HG02981 (cell line): ENCODE measurements at regions not wholly inside any gene's neighbourhood (a gene's known extent, or its start where the extent isn't known, plus 50 kb on each side); places are given as distances from the start of the nearest gene placed in this dataset.

Experiments
- ATAC-seq: cut with Tn5 transposase; IDR thresholded peaks from one replicate; pipeline ENCODE4 v1.9.1; 2021; ENCODE audit warnings: mild to moderate bottlenecking, moderate library complexity; ENCODE audit not compliant: unreplicated experiment

DNA sequence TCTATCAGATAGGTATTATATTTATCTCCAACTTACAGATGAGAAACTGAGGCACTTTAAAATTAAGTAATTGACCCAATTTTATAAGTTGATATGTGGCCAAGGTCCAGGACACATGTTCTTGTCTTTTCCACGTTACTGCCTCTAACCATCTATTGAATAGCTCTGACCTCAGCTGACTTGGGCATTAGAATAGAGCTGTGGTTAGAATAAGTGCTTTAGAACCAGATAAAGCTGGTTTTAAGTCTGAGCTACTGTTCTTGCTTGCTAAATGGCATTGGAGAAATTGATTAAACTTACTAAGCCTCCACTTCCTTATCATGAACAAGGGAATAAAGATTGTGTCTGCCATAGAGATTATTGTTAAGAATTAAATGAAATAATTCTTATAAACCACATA, 147.8 kb upstream of the DTNBP1 start:
- ATAC-seq: no peak

DNA sequence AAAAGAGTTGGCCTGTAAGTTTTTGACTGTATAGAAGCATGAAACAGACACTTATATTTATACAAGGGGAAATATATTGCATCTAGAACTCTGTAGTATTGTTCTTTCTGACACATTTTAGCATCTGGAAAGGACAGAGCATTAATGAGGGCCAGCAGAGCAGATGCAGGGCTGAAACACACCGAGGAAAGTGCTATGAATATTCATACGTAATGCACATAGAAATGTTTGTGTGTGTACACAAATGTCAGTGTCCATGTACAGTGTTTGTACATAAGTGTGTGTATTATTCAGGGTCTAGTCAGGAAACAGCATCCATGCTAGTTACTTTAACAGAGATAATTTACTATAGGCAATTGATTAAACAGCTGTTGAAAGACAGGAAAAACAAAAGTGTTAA, 146.5 kb upstream of the DTNBP1 start:
- no peak for ATAC-seq

DNA sequence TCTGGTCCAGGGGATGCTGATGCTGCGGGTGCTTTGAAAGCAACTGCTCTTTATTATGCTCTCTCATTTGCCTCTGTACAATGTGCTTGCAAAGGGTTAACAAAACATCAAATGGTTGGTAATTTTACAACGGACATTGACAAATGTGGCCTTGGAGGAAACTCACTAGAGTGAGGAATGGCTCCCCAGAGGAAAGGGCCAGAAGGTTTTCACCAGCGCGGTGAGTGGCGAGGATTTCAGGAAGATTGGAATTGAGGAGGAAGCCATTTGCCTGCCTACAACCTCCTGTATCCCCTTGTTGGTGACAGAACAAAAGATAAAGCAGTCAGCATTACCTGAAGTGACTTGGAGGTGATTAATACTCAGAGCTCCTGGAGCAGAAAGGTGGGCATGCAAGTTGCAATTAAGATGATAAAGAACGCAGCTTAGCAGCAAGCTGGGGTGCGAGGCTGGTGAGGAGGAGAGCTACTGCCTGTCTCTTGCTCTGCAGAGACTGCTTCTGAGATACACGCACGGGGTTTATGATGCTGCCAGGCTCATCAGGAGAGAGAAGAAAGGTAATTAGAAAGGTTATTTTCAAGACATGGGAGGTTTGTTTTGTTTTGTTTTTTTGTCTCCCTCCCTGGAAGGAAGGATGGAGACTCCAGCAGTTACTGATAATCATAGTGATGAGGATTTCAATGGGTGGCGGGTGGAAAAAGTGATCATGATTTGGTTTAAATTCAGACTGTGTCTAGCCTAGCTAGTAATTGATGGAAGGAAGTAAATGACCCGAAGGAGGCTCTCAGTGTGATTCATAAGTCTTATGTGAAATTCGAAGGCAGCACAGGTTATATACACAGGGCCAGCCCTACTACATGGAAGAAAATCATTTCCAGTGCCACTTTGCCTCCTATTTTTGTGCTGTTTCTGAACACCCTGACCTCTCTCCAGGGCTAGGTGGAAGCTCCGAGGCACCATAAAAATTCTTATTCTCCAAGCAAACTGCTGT, 141.6 kb upstream of the DTNBP1 start:
- no peak for ATAC-seq

DNA sequence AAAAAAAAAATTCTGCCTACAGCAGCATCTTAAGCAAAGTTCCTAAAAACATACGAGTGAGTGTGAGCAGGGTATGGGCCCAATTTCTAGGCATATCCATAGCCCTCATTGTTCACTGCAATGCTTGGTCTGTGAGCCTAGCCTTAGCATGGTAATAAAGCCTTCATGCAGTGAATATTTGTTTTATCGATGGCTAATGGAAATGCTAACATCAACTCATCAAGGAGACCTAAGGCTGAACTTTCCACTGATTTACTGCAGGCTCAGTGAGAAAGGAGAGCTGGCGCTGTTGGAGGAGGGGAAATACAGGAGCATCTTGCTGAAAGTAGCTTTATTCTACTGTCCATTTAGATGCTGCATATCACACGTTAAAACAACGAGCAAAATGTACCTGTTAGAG, 139.6 kb upstream of the DTNBP1 start:
- ATAC-seq: no peak

DNA sequence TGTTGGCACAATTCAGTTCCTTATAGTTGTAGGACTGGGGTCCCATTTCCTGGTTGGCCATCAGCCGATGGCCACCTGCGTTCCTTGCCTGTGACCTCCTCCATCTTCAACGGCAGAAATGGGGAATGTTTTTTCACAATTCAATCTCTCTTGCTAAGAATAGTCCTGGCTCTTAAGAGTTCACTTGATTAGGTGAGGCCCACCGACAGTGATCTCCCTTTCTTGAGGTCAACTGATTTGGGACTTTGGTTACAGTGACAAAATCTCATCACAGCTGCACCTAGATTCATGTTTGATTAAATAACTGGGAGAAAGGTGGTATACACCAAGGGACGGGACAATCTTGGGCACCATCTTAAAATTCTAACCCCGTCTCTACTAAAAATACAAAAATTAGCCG, 139.1 kb upstream of the DTNBP1 start:
- no peak for ATAC-seq

DNA sequence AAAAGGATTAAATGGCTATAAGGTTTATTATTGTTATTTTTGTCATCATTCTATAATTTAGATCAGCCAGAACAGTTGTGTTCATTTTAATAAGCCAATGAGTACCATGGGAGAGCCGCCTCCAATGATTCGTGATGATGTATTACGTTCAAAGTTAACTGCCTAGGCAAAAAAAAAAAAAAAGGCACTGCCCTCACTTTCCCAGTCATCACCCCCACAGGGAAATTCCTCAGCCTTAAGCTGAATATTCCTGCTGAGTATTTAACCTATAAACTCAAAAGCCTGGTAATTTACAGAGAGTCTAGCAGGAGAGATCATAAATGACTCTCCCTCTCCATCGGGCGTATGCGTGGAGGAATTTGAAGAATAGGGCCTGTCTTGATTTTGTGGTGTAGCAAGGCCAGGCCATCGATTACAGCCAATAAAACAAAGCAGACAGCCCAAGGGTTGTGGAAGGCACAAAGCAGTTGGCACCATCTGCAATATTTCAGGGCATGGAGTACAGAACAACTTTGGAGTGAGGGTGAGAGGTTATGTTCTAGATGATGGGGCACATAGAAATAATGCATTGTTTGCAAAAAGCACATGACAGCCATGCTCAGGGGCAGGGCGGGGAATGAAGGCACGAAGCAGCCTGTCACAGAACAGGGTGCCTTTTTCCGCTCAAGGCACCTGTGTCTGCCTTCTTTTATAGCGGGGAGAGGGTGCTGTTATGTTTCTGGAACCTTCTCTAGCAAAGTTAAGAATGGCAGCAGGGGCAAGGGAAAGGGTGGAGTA, 138.2 kb upstream of the DTNBP1 start:
- no peak for ATAC-seq

DNA sequence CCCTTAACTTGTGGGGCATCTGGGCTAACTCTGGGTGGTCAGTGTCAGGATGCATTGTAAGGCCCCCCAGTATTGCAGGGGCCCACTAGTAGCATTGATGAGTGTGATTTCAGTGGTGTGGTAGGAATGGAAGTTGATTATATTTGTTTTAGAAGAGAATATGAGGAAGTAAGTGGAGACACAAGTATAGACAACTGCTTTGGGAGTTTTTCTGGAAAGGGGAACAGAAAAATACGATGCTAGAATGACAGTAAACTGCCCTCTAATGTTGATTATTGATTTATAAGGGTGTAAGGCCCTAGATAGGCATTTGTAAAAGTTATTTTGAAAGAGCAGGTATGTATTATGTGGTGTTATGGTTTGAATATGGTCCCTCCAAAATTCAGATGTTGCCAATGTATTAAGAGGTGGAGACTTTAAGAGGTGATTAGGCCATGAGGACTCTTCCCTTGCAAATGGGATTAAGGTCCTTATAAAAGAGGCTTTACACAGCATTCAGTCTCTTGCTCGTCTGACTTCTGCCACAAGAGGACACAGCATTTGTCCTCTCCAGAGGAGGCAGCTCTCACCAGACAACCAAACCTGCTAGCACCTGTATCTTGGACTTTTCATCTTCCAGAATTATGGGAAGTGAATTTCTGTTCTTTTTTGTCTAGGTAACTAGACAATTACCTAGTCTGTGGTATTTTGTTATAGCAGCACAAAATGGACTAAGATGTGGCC, 135.9 kb upstream of the DTNBP1 start:
- no peak for ATAC-seq

DNA sequence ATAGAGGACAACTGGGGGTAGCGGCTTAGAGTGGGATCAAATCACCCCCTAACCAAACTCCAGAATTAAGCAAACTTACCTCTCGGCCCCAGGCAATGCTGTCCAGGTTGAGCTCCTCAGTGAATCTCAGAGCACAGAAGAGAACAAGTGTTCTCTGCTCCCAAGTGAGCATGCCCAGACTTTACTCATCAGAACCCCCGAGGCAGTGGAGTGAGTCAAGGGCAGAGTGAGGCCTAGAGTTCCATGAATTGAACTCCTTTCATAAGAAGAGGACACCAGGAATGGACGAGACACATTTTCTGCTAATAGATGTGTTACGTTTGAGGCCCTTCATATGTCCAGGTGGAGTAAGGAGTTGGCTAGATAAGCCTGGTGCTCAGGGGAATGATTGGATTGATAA, 134.0 kb upstream of the DTNBP1 start:
- no peak for ATAC-seq

DNA sequence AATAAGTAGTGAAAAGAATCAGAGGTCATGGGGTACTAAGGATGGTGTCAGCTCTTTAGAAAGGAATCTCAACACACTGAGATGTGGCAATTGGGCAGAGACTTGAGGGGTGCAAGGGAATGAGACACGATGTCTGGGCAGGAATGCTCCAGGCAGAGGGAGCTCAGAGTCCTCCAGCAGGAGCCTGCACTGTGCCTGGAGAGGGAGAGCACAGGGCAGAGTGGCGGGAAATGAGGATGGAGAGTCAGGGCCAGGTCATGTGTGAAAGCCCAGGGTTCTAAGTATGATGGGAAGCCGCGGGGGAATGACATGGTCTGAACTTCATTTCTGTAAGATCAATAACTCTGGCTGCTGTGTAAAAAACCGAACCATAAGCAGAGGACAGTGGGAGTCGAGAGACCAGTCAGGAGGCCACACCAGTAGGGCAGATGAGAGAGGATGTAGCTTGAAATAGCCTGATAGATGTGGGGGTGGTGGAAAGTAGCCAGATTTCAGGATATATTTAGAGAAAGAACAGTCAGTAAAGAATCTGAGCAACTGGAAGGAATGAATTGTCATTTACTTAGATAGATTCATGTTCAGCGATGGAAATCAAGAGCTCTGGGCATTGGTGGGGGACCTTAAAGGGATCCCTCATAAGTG, 133.4 kb upstream of the DTNBP1 start:
- ATAC-seq: no peak

DNA sequence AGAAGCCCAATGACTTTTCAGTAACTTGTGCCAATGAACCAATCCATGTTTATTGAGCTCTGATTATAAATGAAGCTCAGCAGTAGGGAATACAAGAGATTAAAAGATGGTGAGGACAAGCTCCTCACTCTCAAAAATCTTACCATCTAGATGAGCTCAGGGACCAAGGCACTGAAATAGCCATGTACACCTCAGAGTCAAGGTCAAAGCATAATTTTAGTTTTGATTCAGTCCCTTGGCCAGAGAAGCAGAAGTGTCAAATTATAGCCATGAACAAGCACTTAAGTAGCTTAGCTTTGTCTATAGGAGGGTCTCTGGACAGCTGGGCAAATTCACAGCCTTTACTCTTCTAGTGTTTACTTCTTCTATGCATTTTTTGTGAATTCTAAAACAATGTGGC, 131.0 kb upstream of the DTNBP1 start:
- ATAC-seq: no peak

DNA sequence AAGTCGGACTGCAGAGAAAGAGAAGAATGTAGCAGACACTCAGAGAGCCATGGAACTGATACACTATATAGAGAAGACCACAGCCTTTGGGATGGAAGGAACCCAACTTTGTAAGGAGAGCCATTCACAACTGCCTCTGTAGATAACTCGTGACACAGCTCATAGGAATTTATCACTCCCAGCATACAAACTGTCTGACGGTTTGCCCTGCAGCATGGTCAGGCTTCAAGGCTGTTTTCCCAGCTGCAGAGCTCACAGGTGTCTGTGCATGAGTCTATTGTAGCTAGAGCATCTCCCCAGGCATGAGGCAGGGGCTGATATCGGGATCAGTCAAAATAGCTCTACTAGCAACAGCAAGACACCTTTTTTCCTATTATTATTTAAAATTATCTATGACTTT, 130.5 kb upstream of the DTNBP1 start:
- no peak for ATAC-seq

DNA sequence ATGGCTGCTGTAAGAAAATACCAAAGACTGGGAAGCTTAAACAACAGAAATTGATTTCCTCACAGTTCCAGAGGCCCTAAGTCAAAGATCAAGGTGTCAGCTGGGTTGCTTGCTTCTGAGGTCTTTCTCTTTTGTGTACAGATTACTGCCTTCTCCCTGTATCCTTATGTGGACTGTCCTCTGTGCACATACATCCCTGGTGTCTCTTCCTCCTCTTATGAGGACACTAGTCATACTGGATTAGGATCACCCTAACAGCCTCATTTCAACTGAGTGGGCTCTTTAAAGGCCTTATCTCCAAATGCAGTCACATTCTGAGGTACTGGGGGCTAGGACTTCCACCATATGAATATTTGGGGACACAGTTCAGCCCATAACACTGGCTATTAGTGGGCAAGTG, 130.0 kb upstream of the DTNBP1 start:
- ATAC-seq: no peak

DNA sequence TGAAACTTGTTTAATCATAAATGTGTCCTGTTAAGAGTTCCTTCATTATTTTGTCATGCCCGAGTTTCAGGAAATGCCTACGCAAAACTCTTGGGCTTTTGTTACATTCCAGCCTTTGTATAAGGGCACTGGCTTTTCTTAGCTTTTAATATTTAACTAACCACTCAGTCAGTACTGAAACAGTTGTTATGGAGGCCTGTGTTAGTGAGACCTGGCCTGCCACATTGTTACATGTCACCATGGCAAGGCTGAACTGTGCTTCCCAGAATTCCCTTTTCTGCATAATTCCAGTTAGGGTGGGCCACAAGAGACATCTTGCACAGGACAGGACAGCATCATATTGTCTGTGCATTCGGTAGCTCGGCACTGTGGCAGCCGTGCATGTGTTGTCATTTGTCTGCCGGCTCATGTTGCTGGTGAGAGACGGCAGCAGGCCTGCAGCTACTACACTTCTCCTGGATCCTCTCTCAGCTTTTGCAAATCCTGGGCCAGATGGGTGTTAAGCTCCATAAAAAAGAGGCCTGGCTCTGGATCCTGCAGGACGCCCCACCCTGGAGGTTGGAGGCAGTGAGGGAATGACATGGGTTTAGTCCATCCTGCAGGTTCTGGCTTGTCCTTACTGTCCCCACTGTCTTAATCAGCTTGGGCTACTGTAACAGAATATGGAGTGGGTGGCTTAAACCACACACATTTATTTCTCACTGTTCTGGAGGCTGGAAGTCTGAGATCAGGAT, 128.8 kb upstream of the DTNBP1 start:
- no peak for ATAC-seq

DNA sequence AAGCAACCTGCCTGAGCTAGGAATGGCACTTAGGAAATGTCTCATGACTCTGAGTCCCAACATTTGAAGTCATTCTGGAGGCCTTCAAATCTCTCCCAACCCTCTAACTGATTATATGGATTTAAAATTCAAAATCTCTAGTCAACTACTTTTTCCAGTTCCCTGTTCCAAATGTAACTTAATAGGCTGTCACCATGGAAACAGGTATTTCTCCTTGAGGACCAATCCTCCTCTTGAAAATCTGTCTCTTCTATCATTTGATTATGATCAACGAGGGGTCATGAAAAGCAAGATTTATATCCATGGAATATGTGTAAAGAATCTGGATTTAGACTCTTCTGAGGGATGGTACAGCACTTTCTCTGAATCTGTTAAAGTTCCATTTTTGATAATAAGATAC, 127.3 kb upstream of the DTNBP1 start:
- no peak for ATAC-seq

DNA sequence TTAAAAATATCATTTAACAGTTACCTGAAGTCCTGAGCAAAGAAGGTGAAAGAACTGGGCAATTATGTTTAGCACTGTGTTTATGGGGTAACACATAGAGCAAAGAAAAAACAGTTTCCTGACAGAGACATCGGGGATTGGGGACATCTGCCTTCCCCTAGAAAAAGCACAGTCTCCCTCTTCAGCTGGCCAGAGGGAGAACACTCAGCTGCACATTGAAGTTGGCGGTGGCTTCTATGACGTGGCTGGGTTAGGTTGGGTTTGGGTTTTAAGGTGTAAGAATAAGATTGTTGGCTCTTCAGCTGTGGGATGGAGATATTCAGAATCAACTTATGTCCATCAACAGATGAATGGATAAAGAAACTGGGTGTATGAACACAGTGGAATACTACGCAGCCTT, 124.0 kb upstream of the DTNBP1 start:
- ATAC-seq: no peak

DNA sequence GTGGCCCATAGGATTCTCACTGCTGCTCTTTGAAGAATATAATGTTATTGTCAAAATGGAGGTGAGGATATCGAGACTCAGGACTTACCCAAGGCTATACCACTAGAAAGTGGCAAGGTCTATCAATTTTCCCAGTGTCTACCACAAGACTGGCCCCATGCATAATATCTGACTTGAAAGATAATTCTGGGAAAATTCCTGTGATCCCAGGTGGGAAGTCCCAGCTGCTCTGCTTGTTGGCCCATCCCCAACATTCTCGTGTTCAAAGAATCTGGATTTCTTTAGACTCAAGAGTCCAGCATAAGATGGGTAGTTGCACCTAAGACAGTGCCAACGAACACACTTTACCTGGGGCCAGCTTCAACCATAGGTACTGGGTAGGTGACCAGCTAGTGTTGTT, 120.7 kb upstream of the DTNBP1 start:
- no peak for ATAC-seq

DNA sequence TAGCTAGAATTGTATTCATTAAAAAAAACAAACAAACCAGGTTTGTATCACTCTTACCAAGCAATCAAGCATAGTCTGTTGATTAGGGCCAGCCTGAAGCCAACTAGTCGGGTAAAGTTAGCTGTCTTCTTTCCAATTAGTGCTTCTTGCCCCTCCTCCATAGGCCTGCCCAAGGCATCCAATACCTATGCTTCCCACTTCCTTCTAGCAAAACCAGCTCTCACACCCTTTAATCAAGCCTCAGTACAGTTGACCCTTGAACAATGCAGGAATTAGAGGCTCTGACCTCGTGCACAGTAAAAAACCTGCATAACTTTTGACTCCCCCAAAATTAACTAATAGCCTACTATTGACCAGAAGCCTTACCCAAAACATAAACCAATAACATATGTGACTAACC, 119.1 kb upstream of the DTNBP1 start:
- ATAC-seq: no peak

DNA sequence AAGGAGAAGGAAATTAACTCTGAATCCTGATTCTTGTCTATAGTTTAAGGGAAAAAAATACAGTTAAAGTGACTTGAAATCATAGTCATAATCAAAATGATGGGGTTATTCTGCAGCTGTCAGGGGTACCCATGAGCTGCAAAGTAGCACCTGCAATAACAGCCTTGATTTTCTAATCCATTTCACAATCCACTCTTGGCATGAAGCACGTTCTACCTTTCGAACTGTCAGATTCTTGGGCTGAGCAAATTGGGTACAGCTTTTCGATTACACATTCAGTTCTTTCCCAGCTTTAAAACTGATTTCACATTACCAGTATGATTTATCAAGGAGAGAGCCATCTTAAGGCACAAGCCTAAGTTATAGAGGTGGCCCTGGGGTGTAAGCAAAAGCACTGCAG, 118.5 kb upstream of the DTNBP1 start:
- no peak for ATAC-seq

DNA sequence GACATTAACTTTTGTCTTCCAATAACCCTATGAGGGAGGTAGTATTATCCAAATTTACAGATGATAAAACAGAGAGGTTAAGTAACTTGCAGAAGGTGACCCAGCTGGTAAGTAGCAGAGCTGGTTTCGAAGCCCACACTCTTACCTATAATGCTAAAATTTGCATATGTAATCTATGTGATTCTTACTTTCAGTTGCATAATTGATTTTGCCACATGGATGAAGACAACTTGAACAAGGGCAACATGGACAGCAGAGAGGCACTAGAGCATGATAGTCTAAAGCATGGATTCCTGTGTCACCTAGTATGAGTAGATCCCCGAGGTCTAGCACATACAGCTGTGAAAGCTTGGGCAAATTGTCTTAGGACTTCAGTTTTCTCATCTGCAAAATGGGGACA, 117.6 kb upstream of the DTNBP1 start:
- ATAC-seq: no peak

DNA sequence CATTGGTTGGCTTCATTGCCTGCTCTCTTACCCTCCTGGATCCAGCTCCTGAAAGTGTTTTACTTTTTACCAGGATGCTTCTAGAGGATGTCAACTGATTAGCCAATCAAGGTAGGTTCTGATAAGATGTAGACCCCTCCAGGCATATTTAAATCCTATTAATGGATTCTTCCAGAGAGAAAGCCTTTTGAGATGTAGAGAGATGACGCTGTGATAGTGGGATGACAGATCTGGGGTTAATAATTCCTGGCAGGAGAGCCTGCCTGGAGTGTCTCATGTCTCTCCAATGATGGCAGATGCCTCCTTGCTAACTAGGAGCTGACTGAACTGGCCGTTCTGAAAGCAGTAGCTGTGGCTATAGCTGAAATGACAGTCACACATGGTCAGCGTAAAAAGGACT, 116.9 kb upstream of the DTNBP1 start:
- ATAC-seq: no peak
